CD4-positive, alpha-beta T cell treated with Interleukin-17A for 4 hours (primary cell): ENCODE measurements at regions not wholly inside any gene's neighbourhood (a gene's known extent, or its start where the extent isn't known, plus 50 kb on each side); places are given as distances from the start of the nearest gene placed in this dataset.

Source experiments
- DNase-seq: peaks from one replicate; pipeline ENCODE4 v3.0.0-alpha.2; 2020; ENCODE audit warnings: mixed read lengths

- DNase-seq: no peak
Observed at GRCh38 chr16:9383281-9383680, 291.8 kb downstream of the HAPSTR1 start.

GRCh38 chr16:9384141-9384540 is 292.7 kb downstream of the HAPSTR1 start:
- DNase-seq: no peak

DNA sequence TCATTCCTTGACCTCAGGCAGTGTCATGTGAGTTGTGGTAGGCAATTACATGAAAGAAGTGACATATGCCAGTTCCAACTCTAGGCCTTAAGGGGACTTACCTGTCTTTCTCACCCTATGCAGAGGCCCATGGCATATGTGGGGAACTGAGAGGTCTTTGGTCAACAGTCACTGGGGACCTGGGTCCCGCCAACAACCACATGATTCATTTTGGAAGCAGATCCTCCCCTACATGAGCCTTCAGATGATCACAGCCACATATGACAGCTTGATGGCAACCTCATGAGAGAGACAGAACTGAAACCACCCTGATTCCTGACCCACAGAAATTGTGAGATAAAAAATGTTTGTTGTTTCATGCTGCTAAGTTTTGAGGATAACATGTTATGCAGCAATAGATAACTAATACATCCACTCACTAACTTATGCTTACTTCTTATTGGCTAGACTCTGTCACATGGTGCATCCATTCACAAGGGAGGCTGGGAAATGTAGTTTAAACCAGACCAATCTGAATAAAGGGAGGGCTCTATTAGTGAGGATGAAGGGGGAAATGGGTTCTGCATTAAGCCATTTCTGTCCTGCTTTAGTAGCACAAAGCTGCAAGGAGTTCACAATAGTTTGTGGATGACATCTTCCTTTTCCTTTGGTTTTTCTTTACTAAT is 298.2 kb downstream of the HAPSTR1 start:
- DNase-seq: no peak

DNA sequence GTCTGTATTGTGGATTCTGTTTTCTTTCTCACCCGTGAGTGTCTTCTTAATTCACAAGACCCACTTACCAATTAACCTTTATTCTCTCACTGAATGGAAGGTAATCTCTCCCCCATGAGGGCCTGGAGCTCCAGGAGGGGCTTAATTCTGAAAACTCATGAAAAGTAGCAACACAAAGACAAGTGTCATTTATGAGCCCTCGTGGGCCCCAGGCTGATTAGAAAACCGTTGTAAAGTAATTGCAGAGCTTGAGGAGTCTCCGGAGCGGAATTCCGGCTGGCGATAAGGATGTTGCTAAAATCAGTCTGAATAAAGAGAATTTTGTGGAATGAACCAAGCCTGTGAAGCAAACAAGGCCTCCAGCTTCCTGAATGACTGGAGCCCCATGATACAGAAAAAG is 301.5 kb downstream of the HAPSTR1 start:
- no peak for DNase-seq

DNA sequence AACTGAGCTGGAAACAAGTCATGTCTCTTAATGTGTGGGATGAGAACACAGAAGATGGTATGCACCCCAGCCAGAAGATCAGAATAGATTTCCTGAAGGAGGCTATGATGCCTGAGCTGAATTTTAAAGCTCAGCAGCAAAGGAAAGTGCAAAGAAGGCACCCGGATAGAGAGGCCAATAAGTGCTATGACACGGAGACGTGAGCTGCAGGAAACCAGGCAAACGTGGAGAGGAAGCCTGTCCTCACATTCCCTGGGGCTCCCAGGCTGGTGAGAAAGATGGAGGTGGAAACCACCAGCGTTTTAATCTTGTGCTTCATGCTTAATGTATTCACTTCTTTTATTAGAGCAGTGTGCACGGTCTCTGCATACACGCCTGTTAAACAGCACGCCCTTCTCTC is 302.1 kb downstream of the HAPSTR1 start:
- no peak for DNase-seq

- DNase-seq: no peak
Observed at GRCh38 chr16:9395958-9396359, 304.5 kb downstream of the HAPSTR1 start.

GRCh38 chr16:9399573-9399972 is 308.1 kb downstream of the HAPSTR1 start:
- DNase-seq: no peak

GRCh38 chr16:9401173-9401572 is 309.7 kb downstream of the HAPSTR1 start:
- DNase-seq: no peak

DNA sequence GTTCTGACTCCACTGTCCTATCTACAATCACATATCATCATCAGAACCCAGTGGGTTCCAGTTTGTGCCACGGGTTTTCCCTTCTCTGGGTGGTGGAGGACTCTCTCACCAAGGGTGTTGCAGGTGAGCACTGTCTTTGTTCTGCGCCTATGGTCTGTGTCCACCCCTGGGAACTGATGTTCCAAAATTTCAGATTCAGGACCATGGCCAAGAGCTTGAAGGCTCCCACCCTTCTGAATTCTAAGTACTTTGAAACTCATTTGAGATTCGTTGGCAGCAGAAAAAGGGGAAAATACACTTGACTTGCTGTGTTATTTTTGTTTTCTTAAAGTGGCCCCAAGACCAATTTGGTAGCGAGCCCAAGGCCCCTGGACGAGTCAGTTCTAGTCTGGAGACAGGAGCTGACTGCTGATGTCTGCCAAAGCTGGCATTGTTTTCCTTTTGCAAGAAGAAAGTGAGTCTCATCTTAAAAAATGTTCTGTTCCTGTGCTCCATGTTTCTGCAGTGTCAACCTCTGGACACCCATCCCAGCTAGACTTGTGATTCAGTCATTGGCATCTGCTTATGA is 310.9 kb downstream of the HAPSTR1 start:
- no peak for DNase-seq

GRCh38 chr16:9404811-9405210 is 313.4 kb downstream of the HAPSTR1 start:
- no peak for DNase-seq

GRCh38 chr16:9406038-9406712 is 314.7 kb downstream of the HAPSTR1 start:
- DNase-seq: no peak

DNA sequence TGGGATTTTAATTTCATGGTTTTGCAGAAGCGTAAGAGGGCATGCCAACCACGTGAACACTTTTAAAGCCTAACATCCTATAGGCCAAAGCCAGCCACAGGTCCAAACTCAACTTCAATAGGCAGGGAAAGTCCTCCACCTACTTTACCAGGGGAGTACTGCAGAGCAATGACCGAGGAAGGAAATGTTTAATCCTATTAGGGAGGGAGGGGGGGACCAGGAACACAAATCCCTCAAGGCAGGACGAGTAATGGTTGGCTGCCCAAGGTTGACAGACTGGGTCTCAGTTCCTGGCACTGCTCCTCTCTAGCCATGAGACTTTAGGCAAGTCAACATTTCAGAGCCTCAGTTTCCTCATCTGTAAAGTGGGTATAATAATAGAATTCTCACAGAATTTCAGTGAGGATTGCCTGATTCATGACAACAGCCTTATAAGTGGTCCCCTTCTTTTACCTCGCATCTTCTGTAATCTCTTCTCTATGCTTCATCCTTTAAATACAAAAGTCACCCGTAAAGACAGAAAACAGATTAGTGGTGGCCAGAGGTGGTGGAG is 315.8 kb downstream of the HAPSTR1 start:
- no peak for DNase-seq

DNA sequence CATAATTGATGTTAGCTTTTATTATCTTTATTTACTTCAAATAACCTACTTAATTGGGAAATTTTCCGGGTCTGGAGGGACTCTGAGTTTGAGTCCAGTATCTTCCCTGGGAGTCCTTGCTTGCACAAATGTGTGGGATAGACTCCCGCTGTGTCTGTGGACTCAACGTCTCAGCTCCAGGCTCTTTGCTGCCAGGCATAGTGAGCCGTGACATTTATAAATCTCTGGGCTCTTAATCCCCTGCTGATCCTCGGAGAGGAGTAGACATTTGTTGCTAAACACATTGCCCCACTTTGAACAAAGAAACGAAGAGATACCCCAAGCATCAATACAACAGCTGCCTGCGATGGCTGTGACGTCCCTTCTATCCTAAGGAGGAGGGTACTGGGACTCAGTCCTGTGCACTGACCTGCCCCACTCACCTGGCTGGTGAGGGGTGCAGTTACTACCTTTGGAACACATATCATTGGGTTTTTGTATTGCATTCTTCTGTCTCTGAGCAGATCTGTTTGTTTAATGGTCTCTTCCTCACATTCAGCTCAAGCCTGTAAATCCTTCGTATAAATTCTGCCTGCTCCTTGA is 316.9 kb downstream of the HAPSTR1 start:
- no peak for DNase-seq

- no peak for DNase-seq
Observed at GRCh38 chr16:9409560-9410493, 318.4 kb downstream of the HAPSTR1 start.

GRCh38 chr16:9411426-9411825 is 320.0 kb downstream of the HAPSTR1 start:
- no peak for DNase-seq

DNA sequence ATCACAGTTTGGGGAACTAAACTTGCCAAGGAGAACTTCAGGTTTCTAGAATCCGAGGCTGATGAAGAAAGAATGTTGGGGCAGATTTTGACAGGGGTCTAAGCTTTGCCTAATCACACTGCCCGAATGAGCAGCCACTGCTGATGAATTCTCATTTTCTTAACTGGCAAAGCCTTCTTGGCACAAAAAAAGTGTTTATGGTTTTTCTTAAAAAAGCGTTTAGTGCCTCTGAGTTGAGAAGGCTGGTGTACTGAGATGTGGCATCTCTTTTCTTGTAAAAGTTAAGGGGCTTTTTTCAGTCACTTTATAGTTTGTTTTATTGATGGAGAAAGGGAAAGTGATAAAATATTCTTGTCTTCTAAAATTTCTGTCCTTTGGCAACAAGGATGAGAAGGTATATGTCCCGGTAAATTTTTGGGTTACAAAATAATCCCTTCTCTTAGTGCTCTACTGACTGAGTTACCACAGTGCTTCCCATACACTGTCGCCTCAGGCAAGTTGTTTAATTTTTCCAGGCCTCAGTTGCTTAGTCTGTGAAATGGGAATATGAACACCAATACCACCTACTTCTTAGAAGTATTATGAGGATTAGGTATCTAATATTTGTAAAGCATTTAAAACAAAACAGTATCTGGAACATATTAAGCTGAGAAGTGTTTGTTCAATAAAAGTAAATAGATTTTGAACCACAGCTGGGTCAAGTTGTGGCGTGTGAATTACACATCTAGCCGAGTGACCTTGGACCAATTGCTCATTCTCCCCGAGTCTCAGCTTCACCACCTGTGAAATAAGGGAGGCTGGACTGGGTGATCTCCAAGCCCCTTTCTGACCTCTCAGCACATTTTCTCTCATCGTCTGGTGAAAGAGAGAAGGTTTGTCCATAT is 320.8 kb downstream of the HAPSTR1 start:
- no peak for DNase-seq

DNA sequence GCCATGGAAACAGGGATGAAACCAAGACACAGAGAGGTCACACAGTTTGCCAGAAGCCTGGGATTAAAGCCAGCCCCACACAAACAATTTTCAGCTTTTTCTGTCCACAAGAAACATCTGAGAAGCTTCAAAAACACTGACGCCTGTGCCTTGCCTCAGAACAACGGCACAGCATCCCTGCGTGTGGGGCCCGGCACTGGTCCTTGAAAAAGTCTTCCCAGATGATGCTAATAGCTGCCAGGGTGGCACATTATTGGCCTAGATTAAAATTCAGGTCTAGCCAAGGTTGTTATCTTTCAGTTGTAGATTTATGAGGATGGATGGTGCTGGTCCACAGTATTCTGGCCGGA is 321.4 kb downstream of the HAPSTR1 start:
- no peak for DNase-seq

GRCh38 chr16:9415545-9415944 is 324.1 kb downstream of the HAPSTR1 start:
- no peak for DNase-seq

DNA sequence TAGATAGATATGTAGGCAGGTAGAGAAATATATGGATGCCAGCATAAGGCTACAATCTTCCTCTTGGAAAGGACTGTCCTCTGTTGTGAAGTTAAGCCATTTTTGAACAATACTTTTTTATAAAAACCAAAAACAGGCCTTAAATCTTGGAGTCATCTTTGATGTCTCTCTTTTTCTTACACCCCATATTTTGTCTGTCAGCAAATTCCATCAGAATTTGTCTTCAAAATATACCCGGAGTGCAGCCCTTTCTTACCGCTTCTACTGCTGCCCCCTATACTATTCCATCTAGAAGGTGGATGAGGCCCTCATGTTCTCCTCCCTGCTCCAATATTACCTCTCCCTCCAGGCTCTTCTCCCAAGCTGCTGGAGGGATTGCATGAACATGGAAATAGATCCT is 326.5 kb downstream of the HAPSTR1 start:
- no peak for DNase-seq

DNA sequence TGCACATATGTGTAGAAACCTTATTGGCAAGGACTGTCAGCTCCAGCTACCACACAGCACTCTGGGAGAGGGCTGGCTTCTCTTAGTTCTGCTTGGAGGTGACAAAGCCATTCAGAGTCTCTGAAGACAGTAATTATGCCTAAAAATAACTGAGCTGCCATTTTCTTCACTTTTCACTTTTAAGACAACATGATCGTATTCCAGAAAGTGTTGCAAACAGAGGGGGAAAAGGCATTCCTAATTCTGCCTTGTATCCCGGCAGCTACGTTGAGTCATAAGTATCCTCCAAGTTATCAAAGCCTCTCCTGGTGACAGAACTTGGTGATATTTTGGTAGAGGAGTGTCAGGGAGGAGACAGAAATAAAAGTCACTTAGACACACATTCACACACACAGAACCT is 327.7 kb downstream of the HAPSTR1 start:
- DNase-seq: no peak

DNA sequence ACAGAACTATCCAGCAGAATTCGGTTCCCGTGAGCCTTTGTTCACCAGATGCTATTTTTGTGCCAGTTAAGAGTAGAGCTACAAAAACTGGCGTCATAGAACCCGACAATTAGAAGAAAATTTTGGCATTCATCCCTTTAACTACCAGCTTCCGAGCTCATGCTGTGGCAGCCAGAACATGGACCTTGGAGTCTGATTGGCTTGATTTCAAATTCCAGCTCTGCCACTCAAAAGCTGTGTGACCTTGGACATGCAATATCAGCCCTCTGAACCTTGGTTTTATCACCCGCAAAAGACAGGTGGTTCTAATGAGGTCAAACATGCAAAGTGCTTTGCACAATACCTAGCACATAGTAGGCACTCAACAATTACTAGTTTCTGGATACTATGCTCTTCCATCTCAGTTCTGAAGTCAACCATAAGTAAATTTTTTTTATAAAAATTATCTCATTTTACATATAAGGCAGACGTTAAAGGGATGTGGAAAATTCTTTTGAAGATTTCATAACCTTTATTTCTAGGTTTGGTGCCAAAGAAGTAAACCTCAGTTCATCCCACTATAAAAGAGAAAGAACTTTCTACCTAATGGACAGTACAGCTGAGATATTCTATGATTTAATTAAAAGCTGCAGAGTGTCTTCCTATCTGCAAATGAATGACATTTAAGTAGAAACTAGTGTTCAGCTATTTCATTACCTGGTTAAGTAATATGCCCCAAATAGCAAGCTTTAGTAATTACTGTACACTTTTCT is 331.5 kb downstream of the HAPSTR1 start:
- no peak for DNase-seq
